SK-N-MC (cell line): ENCODE measurements at regions not wholly inside any gene's neighbourhood (a gene's known extent, or its start where the extent isn't known, plus 50 kb on each side); places are given as distances from the start of the nearest gene placed in this dataset.

Experiments used
- EZH2 ChIP-seq: fragments of 200-600 bp; sonication (generic); IDR thresholded peaks from one replicate; pipeline ENCODE4 v1.6.1; 2017; ENCODE audit warnings: antibody characterized with exemption
- POLR2AphosphoS5 ChIP-seq: IDR thresholded peaks from 2 replicates; pipeline ENCODE4 v1.6.1; 2012; ENCODE audit warnings: mild to moderate bottlenecking, low read depth, low read length, borderline replicate concordance

DNA sequence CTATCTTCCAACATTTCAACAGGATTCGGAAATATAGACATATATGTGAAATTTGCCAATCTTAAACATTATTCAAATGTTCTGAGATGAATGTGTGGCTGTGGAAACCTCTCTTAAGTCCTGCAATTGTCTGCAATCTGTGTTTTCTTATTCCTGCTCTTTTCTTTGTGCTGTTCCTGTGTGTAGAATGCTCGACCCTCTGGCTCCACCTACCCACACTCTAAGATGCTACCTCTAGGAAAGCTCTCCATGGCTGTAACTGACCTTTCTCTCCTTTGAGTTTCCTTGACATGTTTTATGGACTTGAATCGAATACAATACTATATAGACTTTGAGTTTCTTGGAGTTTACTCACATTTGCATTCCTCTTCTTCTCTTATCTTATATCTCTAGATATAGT, 120.6 kb upstream of the ASTN2 start:
- no peak for TF ChIP-seq EZH2
- no peak for TF ChIP-seq POLR2AphosphoS5
